NCI-H1105 treated with DMSO at 0.1 percent for 48 hours (cell line): ENCODE measurements at regions not wholly inside any gene's neighbourhood (a gene's known extent, or its start where the extent isn't known, plus 50 kb on each side); places are given as distances from the start of the nearest gene placed in this dataset.

Experiments used
- DNase-seq: peaks from one replicate; lab custom pipeline; 2025; lab: John Stamatoyannopoulos, UW

DNA sequence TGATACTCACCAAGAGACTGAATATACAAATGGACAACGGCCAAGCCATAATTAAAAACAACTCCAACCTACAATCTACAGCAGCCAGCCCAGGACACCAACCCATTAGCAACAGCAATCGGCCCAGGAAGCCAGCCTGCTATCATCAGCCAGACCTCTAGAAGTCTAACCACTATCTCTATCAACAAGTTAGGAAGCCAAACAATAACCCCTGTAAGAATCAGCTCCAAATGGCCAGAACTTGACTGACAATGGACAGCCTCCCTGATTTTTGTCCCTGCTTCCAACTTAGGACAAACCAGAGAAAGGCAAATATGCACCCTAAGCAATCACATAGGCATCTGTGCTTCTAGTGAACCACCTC is 511.8 kb upstream of the JARID2 start:
- DNase-seq: no peak

- no peak for DNase-seq
Observed at GRCh38 chr6:14734416-14735340, 511.2 kb upstream of the JARID2 start.

- no peak for DNase-seq
Observed at GRCh38 chr6:14735956-14736486, 509.8 kb upstream of the JARID2 start.

- no peak for DNase-seq
Observed at GRCh38 chr6:14736554-14736953, 509.3 kb upstream of the JARID2 start.

GRCh38 chr6:14738497-14738896 is 507.4 kb upstream of the JARID2 start:
- DNase-seq: no peak

DNA sequence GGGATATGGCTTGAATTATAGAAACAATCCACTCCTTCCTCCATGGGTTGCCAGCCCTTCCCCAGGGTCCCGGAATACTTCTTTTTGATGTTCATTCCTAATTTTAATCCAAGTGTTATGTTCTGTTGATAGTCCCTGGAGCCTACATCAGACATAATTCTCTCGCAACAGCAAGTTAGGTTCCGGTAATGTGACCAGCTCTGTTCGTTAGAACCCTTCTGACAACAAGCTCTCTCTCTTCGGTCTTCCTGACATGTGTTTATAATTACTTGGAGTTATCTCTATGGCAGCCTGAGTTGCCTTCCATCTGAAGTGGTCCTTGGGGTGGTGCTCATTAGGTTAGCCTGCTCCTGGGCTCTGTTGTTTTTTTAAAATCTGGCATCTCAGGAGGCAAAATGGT is 506.9 kb upstream of the JARID2 start:
- DNase-seq: no peak

DNA sequence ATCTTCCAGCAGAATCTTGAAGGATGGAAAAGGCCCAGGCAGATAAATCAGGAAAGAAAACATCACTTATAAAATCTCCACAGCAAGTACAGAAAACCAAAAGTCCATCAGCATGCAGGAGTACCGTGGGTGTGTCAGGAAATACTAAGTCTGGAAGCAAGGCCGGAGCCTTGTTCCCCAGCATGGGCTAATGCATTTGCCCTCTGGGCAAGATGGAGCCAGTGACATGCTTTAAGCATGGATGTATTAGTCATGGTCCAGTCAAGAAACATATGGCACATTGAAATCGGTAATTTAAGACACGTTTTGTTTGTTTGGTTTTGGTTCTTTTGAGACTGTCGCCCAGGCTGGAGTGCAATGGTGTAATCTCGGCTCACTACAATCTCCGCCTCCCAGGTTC is 506.0 kb upstream of the JARID2 start:
- DNase-seq: no peak

GRCh38 chr6:14742171-14742570 is 503.7 kb upstream of the JARID2 start:
- no peak for DNase-seq

- no peak for DNase-seq
Observed at GRCh38 chr6:14742680-14743079, 503.2 kb upstream of the JARID2 start.

DNA sequence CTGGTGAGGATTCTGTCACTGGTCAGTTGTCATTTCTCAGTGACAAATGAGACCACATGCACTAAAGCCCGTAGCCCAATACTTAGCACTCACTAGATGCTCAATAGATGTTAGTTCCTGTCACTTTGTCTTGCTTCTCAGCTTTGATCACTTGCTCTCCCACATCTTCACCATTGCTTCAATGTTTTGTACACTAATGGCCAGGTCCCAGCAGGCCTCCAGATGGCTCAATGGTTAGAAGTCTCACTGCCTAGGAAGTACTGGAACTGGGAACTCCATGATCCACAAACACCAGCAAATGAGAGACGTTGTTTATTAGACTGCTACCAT is 502.8 kb upstream of the JARID2 start:
- no peak for DNase-seq

- DNase-seq: no peak
Observed at GRCh38 chr6:14743474-14744211, 502.2 kb upstream of the JARID2 start.

GRCh38 chr6:14744212-14744556 is 501.7 kb upstream of the JARID2 start:
- DNase-seq: no peak

- no peak for DNase-seq
Observed at GRCh38 chr6:14746139-14746837, 499.6 kb upstream of the JARID2 start.

DNA sequence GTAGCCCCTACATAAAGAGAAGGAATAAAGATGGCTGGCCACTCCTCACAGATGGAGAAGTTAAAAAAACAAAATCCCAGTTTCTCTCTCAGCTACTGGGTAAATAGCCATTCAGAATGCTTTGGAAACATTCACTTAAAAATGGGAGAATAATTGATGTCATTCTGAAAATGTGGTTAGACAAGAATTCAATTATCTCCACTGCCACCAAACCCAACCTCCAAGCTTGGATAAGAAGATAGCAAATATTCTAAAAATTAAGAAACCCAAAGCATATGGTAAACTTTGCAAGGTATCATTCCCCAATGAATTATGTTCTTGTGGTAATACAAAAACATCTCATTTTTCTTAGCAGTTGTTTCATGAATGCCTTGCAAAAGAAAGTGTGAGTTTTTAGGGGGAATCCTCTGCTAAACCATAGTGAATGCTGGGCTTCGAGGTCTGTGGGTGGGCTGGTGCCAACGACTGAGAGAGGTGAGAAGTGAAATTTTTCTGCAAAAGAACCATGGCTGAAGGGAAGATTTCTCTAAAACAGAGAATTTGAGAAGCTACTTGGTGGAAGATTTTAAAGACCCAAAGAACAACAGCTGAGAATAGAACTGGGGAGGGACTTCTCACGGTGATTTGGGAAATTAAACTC is 497.9 kb upstream of the JARID2 start:
- no peak for DNase-seq

GRCh38 chr6:14748679-14749078 is 497.2 kb upstream of the JARID2 start:
- no peak for DNase-seq

GRCh38 chr6:14750059-14750661 is 495.7 kb upstream of the JARID2 start:
- no peak for DNase-seq

GRCh38 chr6:14751645-14752175 is 494.2 kb upstream of the JARID2 start:
- no peak for DNase-seq

- no peak for DNase-seq
Observed at GRCh38 chr6:14754751-14755513, 490.9 kb upstream of the JARID2 start.

DNA sequence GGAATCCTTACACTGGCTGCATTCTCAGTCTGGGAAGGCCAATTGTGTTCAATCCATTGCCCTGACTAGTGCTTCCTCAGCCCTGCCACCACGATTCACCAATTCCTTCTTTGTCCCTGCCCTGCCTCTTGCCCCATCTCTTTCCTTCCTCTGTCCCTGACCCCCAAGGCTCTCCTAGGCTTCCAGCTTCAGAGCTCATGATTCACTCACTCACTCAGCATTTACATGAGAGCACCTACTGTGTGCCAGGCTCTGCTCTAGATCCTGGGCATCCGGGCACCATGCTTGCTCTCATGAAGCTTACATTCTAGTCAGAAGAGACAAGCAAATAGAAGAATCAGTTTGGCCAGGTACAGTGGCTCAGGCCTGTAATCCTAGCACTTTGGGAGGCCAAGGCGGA is 489.5 kb upstream of the JARID2 start:
- DNase-seq: no peak

GRCh38 chr6:14757014-14757413 is 488.9 kb upstream of the JARID2 start:
- DNase-seq: no peak

DNA sequence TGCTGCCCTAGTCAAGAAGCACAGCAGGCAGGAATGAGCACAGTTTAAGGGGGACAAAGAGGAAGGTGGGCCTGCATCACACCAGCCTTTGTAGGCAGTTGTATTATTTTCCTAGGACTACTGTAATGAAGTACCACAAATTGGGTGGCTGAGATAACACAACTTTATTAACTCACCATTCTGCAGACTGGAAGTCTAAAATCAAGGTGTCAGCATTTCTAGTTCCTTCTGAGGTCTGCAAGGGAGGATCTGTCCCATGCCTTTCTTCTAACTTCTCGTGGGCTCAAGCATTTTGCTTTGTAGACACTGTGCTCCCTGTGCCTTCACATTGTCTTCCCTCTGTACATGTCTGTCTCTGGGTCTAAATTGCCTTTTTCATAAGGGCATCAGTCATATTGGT is 488.5 kb upstream of the JARID2 start:
- no peak for DNase-seq
